Fibroblast of villous mesenchyme (primary cell): ENCODE measurements at regions not wholly inside any gene's neighbourhood (a gene's known extent, or its start where the extent isn't known, plus 50 kb on each side); places are given as distances from the start of the nearest gene placed in this dataset.

Source experiments
- DNase-seq: peaks from one replicate; pipeline ENCODE4 v3.0.0-alpha.2; 2010; ENCODE audit warnings: low read depth
- H3K4me3 ChIP-seq: 2 replicates; pipeline ENCODE4 v1.5.1; 2011; ENCODE audit warnings: low read depth, mild to moderate bottlenecking, low read length
- CTCF ChIP-seq: IDR thresholded peaks from 2 replicates; pipeline ENCODE4 v1.5.1; 2012; ENCODE audit warnings: low read depth, mild to moderate bottlenecking, low read length; ENCODE audit not compliant: insufficient read depth

- no peak for TF ChIP-seq CTCF
- DNase-seq, result no peak
These were observed 186.9 kb downstream of the ENGASE start for GRCh38 chr17:79261355-79262072.

GRCh38 chr17:79258843-79259242, 184.2 kb downstream of the ENGASE start:
- no peak overlapping the region for H3K4me3 ChIP-seq
- no peak for TF ChIP-seq CTCF
- no peak for DNase-seq

More at GRCh38 chr17:79261355-79262072, 186.9 kb downstream of the ENGASE start:
- no peak overlapping the region for H3K4me3 ChIP-seq

GRCh38 chr17:79258041-79258440, 183.4 kb downstream of the ENGASE start:
- no peak for TF ChIP-seq CTCF
- no peak overlapping the region for H3K4me3 ChIP-seq
- DNase-seq, result no peak

GRCh38 chr17:79255926-79256585, 181.4 kb downstream of the ENGASE start:
- TF ChIP-seq CTCF, result no peak
- no peak for DNase-seq

GRCh38 chr17:79255456-79255855, 180.8 kb downstream of the ENGASE start:
- TF ChIP-seq CTCF, result no peak
- no peak for DNase-seq
- no peak overlapping the region for H3K4me3 ChIP-seq

More at GRCh38 chr17:79255926-79256585, 181.4 kb downstream of the ENGASE start:
- H3K4me3 ChIP-seq, result no peak overlapping the region

- no peak for TF ChIP-seq CTCF
- no peak for DNase-seq
- no peak overlapping the region for H3K4me3 ChIP-seq
These were observed 180.4 kb downstream of the ENGASE start for GRCh38 chr17:79255046-79255445.
